Gastroesophageal sphincter (tissue), 4 donors: ENCODE measurements at regions not wholly inside any gene's neighbourhood (a gene's known extent, or its start where the extent isn't known, plus 50 kb on each side); places are given as distances from the start of the nearest gene placed in this dataset.

Experiments used
- ATAC-seq: fragments of 150-250 bp; one replicate; pipeline ENCODE4 v1.9.1; 2016; ENCODE audit warnings: mild to moderate bottlenecking, moderate library complexity
- H3K27ac ChIP-seq, 4 donors: fragments of 200-600 bp; sonication (generic) in 3 of 4; 1 replicate in 3 of 4; 2 replicates in 1 of 4; pipeline ENCODE4 v1.5.1; 2016 to 2019
- H3K27me3 ChIP-seq: fragments of 200-600 bp; sonication (generic); one replicate; pipeline ENCODE4 v1.5.1; 2019
- H3K36me3 ChIP-seq, 2 donors: fragments of 200-600 bp; sonication (generic); one replicate each; pipeline ENCODE4 v1.5.1; 2019; ENCODE audit warnings: control low read depth in 1 of 2
- H3K4me1 ChIP-seq, 3 donors: fragments of 200-600 bp; sonication (generic); 1 replicate in 2 of 3; 2 replicates in 1 of 3; pipeline ENCODE4 v1.5.1; 2016 to 2019; ENCODE audit warnings: control low read depth in 2 of 3
- H3K4me3 ChIP-seq, 2 donors: fragments of 200-600 bp; sonication (generic); one replicate each; pipeline ENCODE4 v1.5.1; 2019; ENCODE audit warnings: mild to moderate bottlenecking in 1 of 2, moderate library complexity in 1 of 2
- H3K9me3 ChIP-seq, 3 donors: fragments of 200-600 bp; sonication (generic); one replicate each; pipeline ENCODE4 v1.5.1; 2017 to 2019; ENCODE audit warnings: control low read depth in 2 of 3
- CTCF ChIP-seq, 4 experiments: fragments of 200-600 bp in 2 of 4; fragments of 450-650 bp in 2 of 4; sonication (generic) in 1 of 4; IDR thresholded peaks; one replicate each; pipeline ENCODE4 v1.5.1; 2017 to 2019; ENCODE audit warnings: antibody characterized with exemption in 4 of 4, mild to moderate bottlenecking in 2 of 4, moderate library complexity in 2 of 4
- EP300 ChIP-seq: sonication (generic); formaldehyde crosslinking; IDR thresholded peaks from one replicate; pipeline ENCODE4 v1.6.1; 2017; ENCODE audit warnings: antibody characterized with exemption, mild to moderate bottlenecking
- POLR2A ChIP-seq, 2 donors: fragments of 450-650 bp; IDR thresholded peaks; one replicate each; pipeline ENCODE4 v1.6.1; 2017; ENCODE audit warnings: antibody characterized with exemption in 2 of 2, mild to moderate bottlenecking in 2 of 2, moderate library complexity in 1 of 2
- POLR2AphosphoS5 ChIP-seq: sonication (generic); formaldehyde crosslinking; IDR thresholded peaks from one replicate; pipeline ENCODE4 v1.6.1; 2017; ENCODE audit warnings: antibody characterized with exemption
- WGBS, 2 donors: methylation state at CpG; one replicate each; pipeline ENCODE4 v1.1.5; 2018; ENCODE audit warnings: low coverage in 1 of 2; 5-methylcytosine and 5-hydroxymethylcytosine counted together

- WGBS, 2 donors = 85 to 94% methylated on average over 8 to 11 of the region's 18 CpGs
- ATAC-seq = no peak
Observed at GRCh38 chr5:171697221-171698102, 88.2 kb upstream of the SMIM23 start.

GRCh38 chr5:171700318-171700912 is 85.2 kb upstream of the SMIM23 start:
- WGBS, 2 donors = 60 to 69% methylated on average over 2 of the region's 2 CpGs
- no peak for ATAC-seq
- no peak overlapping the region for H3K4me3 ChIP-seq

More at GRCh38 chr5:171697221-171698102, 88.2 kb upstream of the SMIM23 start:
- H3K27ac ChIP-seq = no peak overlapping the region
- H3K4me3 ChIP-seq = no peak overlapping the region
- H3K9me3 ChIP-seq = no peaks in the 10 kb centered on the region
- no peak for TF ChIP-seq POLR2A (IDR thresholded peaks at IDR 0.05)
- no peak for TF ChIP-seq CTCF (IDR thresholded peaks at IDR 0.05)
- no peak for TF ChIP-seq EP300
- no peak for TF ChIP-seq POLR2AphosphoS5
- H3K27me3 ChIP-seq = peaks cover 7% of the 10 kb centered on the region
- H3K36me3 ChIP-seq = no peaks in the 10 kb centered on the region
- H3K4me1 ChIP-seq = no peaks in the 10 kb centered on the region

DNA sequence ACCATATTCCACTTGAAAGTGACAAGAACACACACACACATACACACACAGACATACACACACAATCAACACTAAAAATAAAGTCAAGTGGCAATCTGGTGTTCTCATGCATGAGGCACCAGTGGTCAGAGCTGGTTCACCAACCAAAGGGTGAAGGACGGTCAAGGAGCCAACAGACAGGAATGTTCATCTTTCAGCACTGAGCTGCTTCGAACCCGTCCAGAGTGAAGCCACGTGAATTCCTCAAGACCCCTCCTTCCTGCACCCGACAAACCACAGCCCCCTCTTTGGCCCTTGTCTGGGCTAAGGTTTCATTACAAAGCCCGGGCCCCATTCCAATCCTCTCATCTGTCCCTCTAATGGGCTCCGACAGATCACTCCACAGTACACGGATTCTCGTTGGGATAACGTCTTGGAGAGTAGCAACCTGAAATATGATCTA is 84.5 kb upstream of the SMIM23 start:
- no peak for ATAC-seq
- Histone ChIP-seq H3K9me3 (no peaks in the 10 kb centered on the region), H3K36me3 (no peaks in the 10 kb centered on the region), H3K27ac (no peak overlapping the region), H3K4me1 (no peaks in the 10 kb centered on the region), H3K27me3 (peaks cover 16% of the 10 kb centered on the region), H3K4me3 (no peak overlapping the region)
- no peak for TF ChIP-seq EP300
- TF ChIP-seq POLR2A (IDR thresholded peaks at IDR 0.05) = no peak
- TF ChIP-seq CTCF (IDR thresholded peaks at IDR 0.05) = no peak
- no peak for TF ChIP-seq POLR2AphosphoS5
- 72 to 77% methylated on average over 5 to 10 of the region's 10 CpGs for WGBS, 2 donors

More at GRCh38 chr5:171700318-171700912, 85.2 kb upstream of the SMIM23 start:
- Histone ChIP-seq H3K36me3 (no peaks in the 10 kb centered on the region), H3K4me1 (no peaks in the 10 kb centered on the region), H3K9me3 (no peaks in the 10 kb centered on the region), H3K27ac (no peak overlapping the region), H3K27me3 (peaks cover 16% of the 10 kb centered on the region)
- TF ChIP-seq POLR2AphosphoS5 (no peak), POLR2A (IDR thresholded peaks at IDR 0.05) (no peak), EP300 (no peak), CTCF (IDR thresholded peaks at IDR 0.05) (no peak)

GRCh38 chr5:171702135-171702770 is 83.4 kb upstream of the SMIM23 start:
- peaks cover 16% of the 10 kb centered on the region for H3K27me3 ChIP-seq
- ATAC-seq = no peak
- no peaks in the 10 kb centered on the region for H3K4me1 ChIP-seq
- 83 to 93% methylated on average over 4 to 6 of the region's 13 CpGs for WGBS, 2 donors
- H3K27ac ChIP-seq = no peak overlapping the region
- no peak for TF ChIP-seq POLR2A (IDR thresholded peaks at IDR 0.05)
- TF ChIP-seq EP300 = no peak
- TF ChIP-seq POLR2AphosphoS5 = no peak
- TF ChIP-seq CTCF (IDR thresholded peaks at IDR 0.05) = no peak
- H3K4me3 ChIP-seq = no peak overlapping the region
- no peaks in the 10 kb centered on the region for H3K36me3 ChIP-seq
- H3K9me3 ChIP-seq = no peaks in the 10 kb centered on the region
